CD4-positive, alpha-beta T cell treated with Interleukin-17A for 4 hours (primary cell): ENCODE measurements at regions not wholly inside any gene's neighbourhood (a gene's known extent, or its start where the extent isn't known, plus 50 kb on each side); places are given as distances from the start of the nearest gene placed in this dataset.

Experiments used
- DNase-seq: peaks from one replicate; pipeline ENCODE4 v3.0.0-alpha.2; 2020; ENCODE audit warnings: mixed read lengths

DNA sequence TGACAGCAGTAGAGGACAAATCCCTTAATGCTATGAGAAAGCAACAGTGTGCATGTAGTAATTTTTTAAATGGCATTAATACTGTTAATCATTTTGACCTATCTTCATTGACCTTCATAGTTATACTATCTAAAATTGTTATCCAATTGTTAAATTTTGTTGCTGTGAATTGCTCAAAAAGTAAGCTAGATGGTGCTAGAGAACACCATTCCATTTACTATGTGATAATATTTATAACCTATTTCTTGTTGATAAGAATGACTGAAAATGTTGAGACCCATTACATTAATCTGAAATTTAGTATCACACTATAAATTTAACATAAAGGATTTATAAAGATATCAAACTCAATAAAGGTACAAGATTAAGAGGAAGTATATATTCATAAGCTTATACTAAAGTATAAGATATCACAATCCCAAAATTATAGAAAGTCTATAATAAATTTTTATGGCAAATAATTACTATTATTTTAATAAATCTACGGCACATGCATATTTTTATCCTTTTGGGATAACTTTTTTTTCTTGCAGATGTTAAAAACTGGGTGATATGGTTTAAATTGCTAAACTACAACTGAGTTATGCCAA lies 1573.3 kb downstream of the PCDH9 start:
- DNase-seq = no peak

DNA sequence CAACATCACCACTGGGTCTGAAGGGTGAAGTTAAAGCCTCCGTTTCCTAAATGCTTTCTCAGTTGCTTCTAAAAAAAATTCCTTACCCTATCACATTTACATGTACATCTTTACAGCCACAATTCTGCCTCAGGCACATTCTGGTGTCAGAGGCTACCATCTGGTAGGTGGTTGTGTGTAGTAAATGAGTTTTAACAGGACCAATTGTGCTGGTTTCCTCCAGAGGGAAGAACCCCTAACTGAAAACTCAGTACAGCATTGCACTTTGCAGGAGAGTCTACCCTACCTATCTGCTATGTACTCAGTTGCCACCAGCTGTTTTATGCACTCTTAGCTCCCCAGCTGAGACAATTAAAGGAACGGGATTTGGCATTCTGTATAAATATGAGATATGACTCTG lies 1576.5 kb downstream of the PCDH9 start:
- DNase-seq = no peak

DNA sequence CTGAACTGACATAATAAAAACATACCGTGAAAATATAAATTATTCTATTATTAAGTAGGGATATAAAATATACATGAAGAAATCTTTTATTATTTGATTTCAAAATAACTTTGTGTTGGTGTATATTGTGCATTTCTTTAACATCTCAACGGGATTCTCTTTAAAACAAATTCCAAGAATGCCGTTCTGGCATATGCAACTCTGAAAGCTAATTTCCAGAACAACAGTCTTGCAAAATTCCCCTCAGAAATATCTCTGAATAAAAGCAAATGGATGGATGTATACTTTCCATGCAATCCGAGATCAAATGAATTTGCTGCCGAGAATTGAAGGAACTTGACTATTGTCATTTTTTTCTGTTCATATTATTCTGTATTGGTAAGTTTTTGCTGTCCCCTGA lies 1579.8 kb downstream of the PCDH9 start:
- DNase-seq = no peak

- no peak for DNase-seq
Observed at GRCh38 chr13:65642996-65643395, 1587.1 kb downstream of the PCDH9 start.

DNA sequence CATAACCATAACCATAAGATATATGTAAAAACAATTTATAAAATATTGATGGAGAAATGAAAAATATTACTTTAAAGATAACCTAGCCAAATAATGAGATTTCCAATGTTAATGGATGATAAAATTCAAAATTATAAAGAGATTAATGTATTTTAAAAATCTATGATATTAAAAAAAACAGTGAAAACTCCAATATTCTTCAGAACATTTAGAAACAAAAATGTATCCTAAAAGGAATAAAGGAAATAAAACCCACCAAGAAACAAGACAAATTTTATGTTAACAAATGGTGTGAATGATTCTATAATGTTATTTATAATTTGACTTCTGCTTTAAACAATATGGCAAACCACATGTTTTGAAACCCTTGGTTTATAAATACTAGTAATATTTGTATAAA lies 1587.8 kb downstream of the PCDH9 start:
- no peak for DNase-seq

DNA sequence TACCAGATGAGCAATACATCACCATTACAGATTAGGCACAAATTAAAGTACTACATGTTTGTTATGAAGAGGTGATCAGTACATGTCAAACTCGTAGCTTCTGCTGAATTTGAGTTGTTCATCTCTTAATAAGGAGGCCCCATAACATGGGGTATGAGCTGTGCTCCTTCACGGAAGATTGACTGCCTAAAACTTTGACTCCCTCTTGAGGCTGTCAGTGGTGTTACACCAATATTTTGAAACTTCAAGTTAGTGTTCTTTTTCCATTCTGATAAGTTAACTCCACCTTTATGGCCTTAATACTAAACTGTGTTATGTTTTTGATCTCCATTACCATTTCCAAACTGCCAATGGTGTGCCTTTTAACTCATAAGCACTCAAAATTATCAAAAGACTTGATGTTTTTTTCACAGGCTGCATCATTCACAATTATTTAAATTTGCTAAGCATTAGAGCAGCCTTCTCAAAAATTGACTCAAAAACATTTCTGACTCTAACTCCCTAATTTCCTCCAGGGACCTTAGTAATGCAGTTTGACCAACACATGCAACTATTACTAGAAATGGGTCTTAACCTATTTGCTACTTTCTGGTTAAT lies 1591.5 kb downstream of the PCDH9 start:
- DNase-seq = no peak

GRCh38 chr13:65633806-65634205 lies 1596.3 kb downstream of the PCDH9 start:
- DNase-seq = no peak

GRCh38 chr13:65631078-65631477 lies 1599.1 kb downstream of the PCDH9 start:
- DNase-seq = no peak

DNA sequence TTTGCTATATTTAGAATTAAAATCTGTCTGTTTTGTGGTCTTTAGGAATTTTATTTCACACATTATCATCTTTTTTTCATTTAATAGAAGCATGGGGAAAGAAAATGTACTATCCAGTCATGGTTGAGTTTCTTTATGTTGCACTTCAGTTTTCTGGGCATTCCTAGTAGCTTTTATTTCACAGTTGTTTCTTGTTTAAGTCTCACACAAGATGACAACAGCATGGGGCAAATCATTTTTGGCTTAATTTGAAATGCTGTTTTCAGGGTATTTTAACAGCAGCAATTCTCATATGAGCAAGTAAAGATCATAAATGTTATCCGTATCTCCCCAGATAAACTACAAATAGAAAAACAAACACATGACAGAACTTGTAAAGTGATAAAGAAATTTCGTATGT lies 1600.2 kb downstream of the PCDH9 start:
- no peak for DNase-seq

- DNase-seq = no peak
Observed at GRCh38 chr13:65623148-65623547, 1607.0 kb downstream of the PCDH9 start.

DNA sequence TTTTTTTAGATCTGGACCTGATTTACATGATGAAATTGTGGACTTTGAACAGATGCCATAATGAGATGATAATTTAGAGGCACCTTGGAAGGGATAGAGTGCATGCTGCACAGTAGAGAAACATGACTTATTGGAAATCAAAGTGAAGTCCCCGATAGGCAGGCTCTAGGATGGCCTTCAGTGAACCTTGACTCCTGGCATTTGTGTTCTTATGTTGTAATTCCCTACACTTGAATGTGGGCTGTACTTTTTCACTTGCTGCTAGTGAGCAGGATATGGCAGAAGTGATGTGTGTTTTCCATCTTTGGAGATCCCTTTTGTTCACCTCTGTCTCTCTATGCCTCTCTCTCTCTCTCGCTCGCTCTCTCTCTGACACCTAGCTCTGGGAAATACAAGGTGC lies 1614.6 kb downstream of the PCDH9 start:
- DNase-seq = no peak

- DNase-seq = no peak
Observed at GRCh38 chr13:65613004-65613403, 1617.1 kb downstream of the PCDH9 start.

GRCh38 chr13:65609350-65609749 lies 1620.8 kb downstream of the PCDH9 start:
- no peak for DNase-seq

DNA sequence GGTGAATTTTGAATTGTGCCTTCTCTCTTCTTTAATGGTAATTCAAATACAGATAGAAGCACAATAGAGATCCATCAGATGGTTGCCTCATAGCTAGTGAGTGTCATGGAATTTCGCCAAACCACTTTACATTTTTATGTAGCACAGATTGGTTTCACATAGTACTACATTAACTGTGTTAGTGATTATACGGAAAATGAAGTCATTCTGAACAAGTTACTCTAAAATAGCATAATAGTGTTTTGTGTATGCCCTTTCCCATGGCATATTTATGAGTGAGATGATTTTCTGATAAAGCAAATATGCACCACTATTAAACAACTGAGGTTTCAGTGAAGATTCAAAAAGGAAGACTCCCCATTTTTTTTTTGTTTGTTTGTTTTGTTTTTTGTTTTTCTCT lies 1623.5 kb downstream of the PCDH9 start:
- DNase-seq = no peak

DNA sequence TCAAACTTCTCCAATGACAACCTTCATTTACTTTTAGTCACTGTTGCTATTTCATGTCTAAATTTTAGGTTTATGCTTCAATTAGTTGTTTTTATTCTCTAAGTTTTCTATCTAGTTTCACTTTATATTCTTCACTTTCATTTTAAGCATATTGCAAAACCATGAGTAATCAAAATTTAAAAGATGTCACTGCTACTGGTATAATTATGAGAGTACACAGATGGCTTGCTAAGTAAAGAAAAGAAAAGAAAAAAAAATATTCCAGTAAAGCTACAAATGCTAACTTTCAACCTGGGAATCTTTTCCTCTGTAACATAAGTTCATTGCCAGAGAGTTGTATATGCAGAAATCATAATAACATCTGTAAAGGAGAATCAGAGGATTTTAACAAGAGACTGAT lies 1624.7 kb downstream of the PCDH9 start:
- no peak for DNase-seq

GRCh38 chr13:65603160-65603559 lies 1627.0 kb downstream of the PCDH9 start:
- DNase-seq = no peak

DNA sequence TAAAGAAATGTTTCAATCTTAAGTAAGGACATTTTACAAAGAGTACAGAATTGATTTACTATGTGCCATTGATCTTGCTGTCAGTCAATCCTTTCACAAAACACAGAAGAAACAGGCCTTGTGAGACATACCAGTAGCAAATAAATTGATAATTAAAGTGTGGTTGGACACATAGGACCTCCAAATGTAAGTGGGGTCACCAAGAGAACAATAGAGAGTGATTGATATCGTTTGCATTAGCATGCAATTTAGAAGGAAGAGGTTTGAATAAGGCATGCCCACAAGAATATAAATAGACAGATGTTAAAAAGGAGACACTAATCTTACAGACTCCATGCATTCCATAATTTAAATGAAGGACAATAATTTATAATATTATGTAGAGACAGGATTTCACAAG lies 1628.3 kb downstream of the PCDH9 start:
- DNase-seq = no peak

GRCh38 chr13:65600702-65601101 lies 1629.4 kb downstream of the PCDH9 start:
- no peak for DNase-seq

GRCh38 chr13:65597839-65598818 lies 1632.0 kb downstream of the PCDH9 start:
- no peak for DNase-seq

- no peak for DNase-seq
Observed at GRCh38 chr13:65595916-65596315, 1634.2 kb downstream of the PCDH9 start.

DNA sequence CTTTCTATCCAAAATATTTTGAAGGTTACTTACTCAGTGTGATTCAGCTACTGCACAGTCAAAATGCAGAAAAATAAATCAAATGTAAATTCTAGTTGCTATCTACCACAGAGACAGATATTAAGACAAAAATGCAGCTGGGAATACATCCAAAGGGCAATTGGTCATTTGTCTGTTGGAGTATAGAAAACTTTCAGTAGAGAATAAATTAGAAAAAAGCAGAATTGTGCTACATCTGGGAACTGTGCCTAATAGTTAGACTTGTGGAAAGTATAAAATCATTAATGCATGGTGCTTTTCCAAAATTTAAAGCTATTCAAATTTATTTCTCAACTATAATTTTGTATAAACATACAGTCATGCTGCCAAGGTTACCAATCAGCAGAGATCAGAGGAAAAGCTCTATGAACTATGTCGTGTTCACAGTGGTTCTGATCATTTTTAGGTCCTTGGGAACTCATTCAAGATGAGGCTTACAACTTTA lies 1635.8 kb downstream of the PCDH9 start:
- DNase-seq = no peak

- no peak for DNase-seq
Observed at GRCh38 chr13:65593298-65593874, 1636.8 kb downstream of the PCDH9 start.

- no peak for DNase-seq
Observed at GRCh38 chr13:65592731-65593130, 1637.4 kb downstream of the PCDH9 start.
